HL-60 (cell line): ENCODE measurements at regions not wholly inside any gene's neighbourhood (a gene's known extent, or its start where the extent isn't known, plus 50 kb on each side); places are given as distances from the start of the nearest gene placed in this dataset.

Source experiments
- DNase-seq, 2 experiments: peaks; one replicate each; pipeline ENCODE4 v3.0.0-alpha.2; 2010 to 2020; ENCODE audit warnings: low read depth in 1 of 2, low spot score in 1 of 2
- H3K27ac ChIP-seq: fragments of 250-450 bp; sonication (Bioruptor Pico); replicated peaks from 2 replicates; pipeline ENCODE4 v1.5.1; 2020; ENCODE audit warnings: mild to moderate bottlenecking, moderate library complexity
- H3K27me3 ChIP-seq: fragments of 250-450 bp; sonication (Bioruptor Pico); 2 replicates; pipeline ENCODE4 v1.5.1; 2021; ENCODE audit warnings: mild to moderate bottlenecking, moderate library complexity; ENCODE audit not compliant: insufficient read depth, poor library complexity, severe bottlenecking
- H3K4me3 ChIP-seq: replicated peaks from 2 replicates; pipeline ENCODE4 v1.5.1; 2011; ENCODE audit warnings: mild to moderate bottlenecking, control low read depth, low read length; ENCODE audit not compliant: insufficient read depth
- CTCF ChIP-seq: IDR thresholded peaks from one replicate; pipeline ENCODE4 v1.5.1; 2011; ENCODE audit warnings: low read length, control low read depth, inconsistent platforms; ENCODE audit not compliant: insufficient read depth
- GABPA ChIP-seq: IDR thresholded peaks from 2 replicates; pipeline ENCODE4 v1.6.1; 2012; ENCODE audit warnings: low read depth
- POLR2AphosphoS5 ChIP-seq: IDR thresholded peaks from 2 replicates; pipeline ENCODE4 v1.6.1; 2012; ENCODE audit warnings: low read depth
- SPI1 ChIP-seq: IDR thresholded peaks from 2 replicates; pipeline ENCODE4 v1.6.1; 2012; ENCODE audit warnings: low read depth, mild to moderate bottlenecking, borderline replicate concordance
- TF ChIP-seq, protein P1 (sequence below): IDR thresholded peaks from 2 replicates; pipeline ENCODE4 v1.6.1; 2012; ENCODE audit warnings: low read depth; ENCODE audit not compliant: insufficient replicate concordance

DNA sequence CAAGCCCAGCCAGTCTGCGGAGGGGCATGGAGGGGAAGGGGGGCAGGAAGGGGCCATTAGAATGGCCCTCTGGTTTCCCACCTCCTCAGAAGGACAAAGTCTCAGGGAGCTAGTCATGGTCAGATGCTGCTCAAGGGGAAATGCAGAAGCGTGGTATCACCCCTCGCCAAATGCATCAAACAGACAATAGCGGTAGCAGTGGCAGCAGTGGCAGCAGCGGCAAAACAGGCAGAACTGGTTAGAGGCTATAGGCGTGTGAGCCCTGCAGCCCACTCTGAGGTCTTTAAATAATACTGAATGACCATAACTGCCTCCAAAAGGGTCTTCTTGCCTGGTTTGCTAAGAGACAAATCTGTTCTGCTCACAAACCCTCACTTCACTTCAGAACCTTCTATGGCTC lies 186.7 kb downstream of the TFAP2C start:
- H3K27me3 ChIP-seq, result no peaks in the 10 kb centered on the region
- no peak overlapping the region for H3K27ac ChIP-seq
- TF ChIP-seq GABPA, result no peak
- TF ChIP-seq SPI1, result no peak
- TF ChIP-seq POLR2AphosphoS5, result no peak
- TF ChIP-seq CTCF, result no peak
- TF ChIP-seq, protein P1, sequence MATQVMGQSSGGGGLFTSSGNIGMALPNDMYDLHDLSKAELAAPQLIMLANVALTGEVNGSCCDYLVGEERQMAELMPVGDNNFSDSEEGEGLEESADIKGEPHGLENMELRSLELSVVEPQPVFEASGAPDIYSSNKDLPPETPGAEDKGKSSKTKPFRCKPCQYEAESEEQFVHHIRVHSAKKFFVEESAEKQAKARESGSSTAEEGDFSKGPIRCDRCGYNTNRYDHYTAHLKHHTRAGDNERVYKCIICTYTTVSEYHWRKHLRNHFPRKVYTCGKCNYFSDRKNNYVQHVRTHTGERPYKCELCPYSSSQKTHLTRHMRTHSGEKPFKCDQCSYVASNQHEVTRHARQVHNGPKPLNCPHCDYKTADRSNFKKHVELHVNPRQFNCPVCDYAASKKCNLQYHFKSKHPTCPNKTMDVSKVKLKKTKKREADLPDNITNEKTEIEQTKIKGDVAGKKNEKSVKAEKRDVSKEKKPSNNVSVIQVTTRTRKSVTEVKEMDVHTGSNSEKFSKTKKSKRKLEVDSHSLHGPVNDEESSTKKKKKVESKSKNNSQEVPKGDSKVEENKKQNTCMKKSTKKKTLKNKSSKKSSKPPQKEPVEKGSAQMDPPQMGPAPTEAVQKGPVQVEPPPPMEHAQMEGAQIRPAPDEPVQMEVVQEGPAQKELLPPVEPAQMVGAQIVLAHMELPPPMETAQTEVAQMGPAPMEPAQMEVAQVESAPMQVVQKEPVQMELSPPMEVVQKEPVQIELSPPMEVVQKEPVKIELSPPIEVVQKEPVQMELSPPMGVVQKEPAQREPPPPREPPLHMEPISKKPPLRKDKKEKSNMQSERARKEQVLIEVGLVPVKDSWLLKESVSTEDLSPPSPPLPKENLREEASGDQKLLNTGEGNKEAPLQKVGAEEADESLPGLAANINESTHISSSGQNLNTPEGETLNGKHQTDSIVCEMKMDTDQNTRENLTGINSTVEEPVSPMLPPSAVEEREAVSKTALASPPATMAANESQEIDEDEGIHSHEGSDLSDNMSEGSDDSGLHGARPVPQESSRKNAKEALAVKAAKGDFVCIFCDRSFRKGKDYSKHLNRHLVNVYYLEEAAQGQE, result no peak
- H3K4me3 ChIP-seq, result no peak overlapping the region
- no peak for DNase-seq

DNA sequence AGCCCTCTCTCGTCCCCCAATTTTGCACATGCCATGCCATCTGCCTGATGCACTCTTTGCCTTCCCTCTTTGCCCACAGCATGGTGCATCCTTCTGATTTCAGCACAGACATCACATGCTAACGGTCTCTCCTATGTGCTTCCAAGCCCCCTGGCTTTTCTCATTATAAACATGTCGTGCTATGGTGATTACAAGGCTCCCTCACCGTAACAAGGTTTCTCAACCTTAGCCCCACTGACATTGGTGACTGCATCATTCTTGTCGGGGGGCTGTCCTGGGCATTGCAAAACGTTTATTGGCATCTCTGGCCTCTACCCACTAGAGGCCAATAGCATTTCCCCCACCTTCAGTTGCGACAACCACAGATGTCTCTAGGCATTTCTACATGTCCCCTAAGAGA lies 187.2 kb downstream of the TFAP2C start:
- Histone ChIP-seq H3K27ac (no peak overlapping the region), H3K4me3 (no peak overlapping the region), H3K27me3 (no peaks in the 10 kb centered on the region)
- TF ChIP-seq POLR2AphosphoS5 (no peak), CTCF (no peak), GABPA (no peak)
- TF ChIP-seq, protein P1, result no peak
- no peak for DNase-seq

GRCh38 chr20:56817780-56818675 lies 188.9 kb downstream of the TFAP2C start:
- no peak overlapping the region for H3K4me3 ChIP-seq
- DNase-seq, result no peak
- no peak overlapping the region for H3K27ac ChIP-seq
- TF ChIP-seq CTCF, result no peak
- no peak for TF ChIP-seq GABPA
- TF ChIP-seq SPI1, result no peak
- TF ChIP-seq, protein P1, result no peak
- no peak for TF ChIP-seq POLR2AphosphoS5
- no peaks in the 10 kb centered on the region for H3K27me3 ChIP-seq
